Left kidney (tissue), 1 donor: ENCODE measurements at regions not wholly inside any gene's neighbourhood (a gene's known extent, or its start where the extent isn't known, plus 50 kb on each side); places are given as distances from the start of the nearest gene placed in this dataset.

Source experiments
- DNase-seq: peaks from one replicate; pipeline ENCODE4 v3.0.0-alpha.2; 2013

GRCh38 chr11:114876234-114876633 is 197.9 kb downstream of the NXPE2 start:
- DNase-seq: peak; percentile 67

- no peak for DNase-seq
Observed at GRCh38 chr11:114877976-114878375, 199.6 kb downstream of the NXPE2 start.

DNA sequence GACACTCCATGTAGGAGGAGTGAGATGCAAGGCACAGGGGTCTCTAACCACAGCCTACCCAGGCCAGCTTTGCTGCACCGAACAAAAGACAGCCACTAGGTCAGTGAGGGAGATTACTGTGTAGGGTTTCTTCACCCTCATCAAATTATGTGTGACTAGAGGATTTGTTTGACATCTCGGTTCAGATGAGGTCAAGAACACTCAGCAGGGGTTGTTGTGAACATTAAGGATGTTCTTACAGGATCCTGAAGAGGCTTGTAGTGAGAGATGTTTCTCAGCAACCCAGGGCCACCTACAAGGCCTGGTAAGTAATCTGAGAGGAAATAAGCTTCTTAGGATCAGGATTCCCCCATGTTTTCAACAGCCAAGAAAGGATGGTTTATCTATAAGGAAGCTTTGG is 202.1 kb downstream of the NXPE2 start:
- no peak for DNase-seq

DNA sequence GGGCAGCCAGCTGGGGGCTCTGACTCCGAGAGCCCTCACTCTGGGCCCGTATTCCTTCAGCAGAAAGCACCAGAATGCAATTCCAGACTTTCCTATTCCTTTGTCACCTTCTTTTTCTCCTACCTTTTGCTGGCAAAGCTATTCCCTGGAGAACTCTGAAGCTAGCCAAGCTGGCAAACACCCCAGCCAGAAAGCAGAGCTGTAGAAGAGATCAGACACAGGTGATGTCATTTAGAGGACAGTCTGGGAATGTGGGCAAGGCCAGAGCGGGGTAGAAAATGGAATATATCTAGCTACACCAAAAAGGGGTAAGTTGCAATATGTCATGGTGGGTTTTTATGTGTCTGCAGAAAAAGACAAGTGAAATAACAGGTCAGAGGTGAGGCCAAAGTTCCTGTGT is 205.1 kb downstream of the NXPE2 start:
- no peak for DNase-seq

GRCh38 chr11:114886644-114887265 is 208.4 kb downstream of the NXPE2 start:
- DNase-seq: no peak

DNA sequence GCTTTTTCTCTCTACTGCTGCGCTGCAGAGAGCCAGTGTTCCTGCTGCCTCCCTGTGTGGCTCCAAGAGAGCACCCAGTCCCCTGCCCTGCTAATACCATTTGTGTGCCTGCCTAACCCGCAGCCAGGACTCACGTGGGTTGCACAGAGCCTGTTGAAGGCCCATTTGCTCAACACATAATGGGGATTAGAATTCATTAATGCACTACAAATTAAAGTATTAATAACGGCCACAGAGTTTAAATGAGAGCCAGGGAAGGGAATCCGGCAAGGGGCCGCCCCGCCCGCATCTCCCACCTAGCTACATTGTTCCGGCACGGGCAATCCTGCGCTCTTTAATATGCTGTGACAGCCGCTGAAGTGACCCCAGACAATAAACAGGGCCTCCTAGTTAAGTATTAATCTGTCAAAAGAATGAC is 211.3 kb downstream of the NXPE2 start:
- no peak for DNase-seq

- DNase-seq: no peak
Observed at GRCh38 chr11:114890038-114890437, 211.7 kb downstream of the NXPE2 start.

DNA sequence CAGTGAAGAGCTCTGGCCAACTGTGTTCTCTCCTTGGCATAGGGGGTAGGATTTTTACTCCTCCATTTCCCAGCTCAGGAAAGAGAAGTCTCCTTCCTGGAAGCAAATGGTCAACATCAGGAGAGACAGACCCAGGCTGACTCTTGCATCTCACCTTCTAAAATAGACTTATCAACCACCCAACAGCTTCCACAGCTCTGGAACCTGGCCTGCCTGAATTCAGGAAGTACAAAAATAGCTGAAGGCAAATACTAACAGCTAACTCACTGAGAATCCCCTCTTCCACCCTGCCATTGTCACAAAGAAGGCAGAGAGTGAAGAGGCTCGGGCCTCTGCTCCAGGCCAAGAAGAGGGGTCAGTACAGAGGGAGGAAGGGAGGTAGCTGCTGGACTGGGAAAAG is 213.6 kb downstream of the NXPE2 start:
- no peak for DNase-seq

GRCh38 chr11:114892381-114893197 is 214.3 kb downstream of the NXPE2 start:
- no peak for DNase-seq

DNA sequence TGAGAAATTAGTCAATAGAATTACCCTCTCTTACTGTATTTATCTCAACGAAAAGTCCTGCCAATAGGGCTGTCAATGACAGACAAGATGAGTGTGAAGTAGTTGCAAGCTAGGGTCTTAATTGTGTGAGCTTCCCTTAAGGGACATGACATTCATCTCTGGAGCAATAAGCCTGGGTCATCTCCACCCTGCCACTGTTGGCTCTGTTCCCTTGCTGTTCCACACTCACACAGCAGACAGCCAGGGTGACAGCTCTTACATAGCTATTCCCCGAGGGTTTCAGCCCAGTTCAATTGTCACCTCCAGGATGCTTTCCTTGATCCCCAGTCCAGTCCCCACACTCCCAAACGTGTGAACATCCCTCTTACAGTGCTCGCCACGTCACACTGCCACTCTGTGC is 215.0 kb downstream of the NXPE2 start:
- no peak for DNase-seq

DNA sequence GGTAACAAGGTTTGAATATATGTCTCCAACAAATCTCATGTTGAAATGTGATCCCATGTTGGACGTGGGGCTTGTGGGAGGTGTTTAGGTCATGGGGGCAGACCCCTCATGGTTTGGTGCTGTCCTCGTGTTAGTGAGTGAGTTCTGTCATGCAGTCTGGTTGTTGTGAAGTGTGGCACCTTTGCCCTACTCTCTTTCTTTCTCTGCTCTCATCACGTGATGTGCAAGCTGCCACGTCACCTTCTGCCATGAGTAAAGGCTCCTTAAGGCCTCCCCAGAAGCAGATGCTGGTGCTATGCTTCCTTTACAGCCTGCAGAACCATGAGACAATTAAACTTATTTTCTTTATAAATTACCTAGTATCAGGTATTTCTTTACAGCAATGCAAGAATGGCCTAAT is 218.3 kb downstream of the NXPE2 start:
- no peak for DNase-seq

DNA sequence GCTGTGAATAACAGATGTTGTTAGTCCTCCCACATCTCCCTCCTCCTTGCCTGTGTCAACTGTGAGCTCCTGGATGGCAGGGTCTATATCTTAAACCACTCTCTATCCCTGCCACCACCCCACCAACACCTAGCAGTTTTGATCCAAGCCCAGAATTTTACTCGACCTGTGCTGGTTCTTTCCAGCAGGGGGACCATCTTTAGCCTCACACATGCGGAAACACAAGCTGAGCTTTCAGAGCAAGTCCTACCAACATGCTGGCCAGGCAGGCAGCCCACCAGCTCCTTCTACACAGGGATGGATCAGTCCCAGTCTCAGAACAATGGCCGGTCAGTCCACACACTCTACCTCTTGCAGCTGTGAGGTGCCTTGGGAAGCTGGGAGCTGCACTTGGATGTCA is 231.5 kb downstream of the NXPE2 start:
- no peak for DNase-seq

- DNase-seq: no peak
Observed at GRCh38 chr11:114912826-114913225, 234.5 kb downstream of the NXPE2 start.

GRCh38 chr11:114914231-114915005 is 236.1 kb downstream of the NXPE2 start:
- DNase-seq: no peak

GRCh38 chr11:114915871-114916805 is 237.8 kb downstream of the NXPE2 start:
- no peak for DNase-seq

DNA sequence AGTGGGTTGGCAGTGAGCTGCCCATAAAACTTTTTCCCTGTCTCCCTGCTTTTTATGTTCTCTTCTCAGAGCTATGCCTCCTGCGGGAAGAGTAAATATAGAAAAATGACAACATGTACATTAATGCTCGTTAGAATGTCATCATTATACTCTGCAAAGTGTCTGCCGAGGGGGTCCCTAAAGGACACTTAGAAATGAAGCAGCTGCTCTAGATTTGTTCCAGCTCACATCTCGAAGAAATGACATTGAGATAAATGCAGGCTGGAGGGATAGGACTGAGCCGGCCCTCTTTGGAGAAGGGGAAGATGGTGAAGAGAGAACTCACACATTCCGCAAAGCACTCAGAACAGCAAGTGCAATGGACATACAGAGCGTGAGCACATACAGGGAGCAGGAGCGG is 240.0 kb downstream of the NXPE2 start:
- peak; percentile 27 for DNase-seq

- no peak for DNase-seq
Observed at GRCh38 chr11:114921697-114922096, 243.4 kb downstream of the NXPE2 start.

GRCh38 chr11:114924042-114924441 is 245.7 kb downstream of the NXPE2 start:
- DNase-seq: no peak

- DNase-seq: no peak
Observed at GRCh38 chr11:114925591-114925990, 247.3 kb downstream of the NXPE2 start.

DNA sequence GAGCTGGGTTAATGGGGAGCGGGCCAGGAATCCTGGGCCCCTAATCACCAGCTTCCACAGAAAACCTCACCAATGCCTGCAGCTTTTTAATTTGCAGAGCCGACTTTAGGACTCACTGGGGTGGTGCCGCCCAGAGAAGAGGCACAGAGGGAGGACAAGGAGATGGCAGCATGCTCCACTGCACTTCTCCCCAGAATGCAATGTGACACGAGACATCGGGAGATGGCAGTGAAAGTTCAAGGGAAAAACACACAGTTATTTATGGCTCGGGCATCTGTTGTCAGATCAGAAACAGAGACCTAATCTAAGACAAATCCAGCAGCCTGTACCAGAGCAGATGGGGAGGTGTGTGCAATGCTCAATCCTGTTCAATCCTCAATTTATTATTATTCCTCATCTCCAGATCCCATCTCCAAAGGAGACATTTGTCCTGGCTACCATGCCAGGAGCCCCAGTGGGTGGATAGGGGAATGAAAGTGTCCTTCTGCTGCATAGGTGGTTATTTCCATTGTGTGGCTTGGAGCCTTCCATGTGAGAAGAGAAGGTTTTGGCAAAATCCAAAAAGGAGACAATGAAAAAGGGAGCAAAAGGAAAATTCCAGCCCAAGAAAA is 250.0 kb downstream of the NXPE2 start:
- peak; percentile 19 for DNase-seq

- DNase-seq: no peak
Observed at GRCh38 chr11:114929351-114930000, 251.1 kb downstream of the NXPE2 start.
